H9 (cell line): ENCODE measurements at regions not wholly inside any gene's neighbourhood (a gene's known extent, or its start where the extent isn't known, plus 50 kb on each side); places are given as distances from the start of the nearest gene placed in this dataset.

Source experiments
- DNase-seq: peaks from one replicate; pipeline ENCODE4 v3.0.0-alpha.2; 2017
- H2AFZ ChIP-seq: one replicate; pipeline ENCODE4 v1.6.1; 2013; ENCODE audit warnings: mild to moderate bottlenecking, low read length, control low read depth, moderate library complexity
- H2AK5ac ChIP-seq: 2 replicates; pipeline ENCODE4 v1.6.1; 2013; ENCODE audit warnings: low read length, control low read depth, mixed read lengths; ENCODE audit not compliant: insufficient read length
- H2BK120ac ChIP-seq: one replicate; pipeline ENCODE4 v1.6.1; 2013; ENCODE audit warnings: low read depth, mild to moderate bottlenecking, low read length, control low read depth, inconsistent platforms; ENCODE audit not compliant: poor library complexity, severe bottlenecking
- H2BK12ac ChIP-seq: 2 replicates; pipeline ENCODE4 v1.6.1; 2013; ENCODE audit warnings: low read length, control low read depth, mixed read lengths, low read depth; ENCODE audit not compliant: insufficient read length
- H2BK15ac ChIP-seq: 2 replicates; pipeline ENCODE4 v1.6.1; 2013; ENCODE audit warnings: low read depth, low read length, control low read depth
- H2BK20ac ChIP-seq: one replicate; pipeline ENCODE4 v1.6.1; 2013; ENCODE audit warnings: low read depth, mild to moderate bottlenecking, low read length, control low read depth, inconsistent platforms; ENCODE audit not compliant: poor library complexity, severe bottlenecking
- H2BK5ac ChIP-seq: 2 replicates; pipeline ENCODE4 v1.6.1; 2013; ENCODE audit warnings: low read length, control low read depth, mixed read lengths; ENCODE audit not compliant: insufficient read length
- H3K14ac ChIP-seq: 2 replicates; pipeline ENCODE4 v1.6.1; 2013; ENCODE audit warnings: low read length, control low read depth; ENCODE audit not compliant: insufficient read depth
- H3K18ac ChIP-seq: 2 replicates; pipeline ENCODE4 v1.6.1; 2013; ENCODE audit warnings: low read depth, mild to moderate bottlenecking, mixed read lengths, low read length, control low read depth; ENCODE audit not compliant: insufficient read length
- H3K23ac ChIP-seq: 2 replicates; pipeline ENCODE4 v1.6.1; 2013; ENCODE audit warnings: low read length, control low read depth, mixed read lengths, low read depth; ENCODE audit not compliant: insufficient read length
- H3K23me2 ChIP-seq: 2 replicates; pipeline ENCODE4 v1.6.1; 2013; ENCODE audit warnings: low read depth, mild to moderate bottlenecking, mixed read lengths, low read length, control low read depth; ENCODE audit not compliant: insufficient read length, poor library complexity, severe bottlenecking
- H3K27ac ChIP-seq: 2 replicates; pipeline ENCODE4 v1.5.1; 2013; ENCODE audit warnings: low read length, control low read depth, mixed read lengths, low read depth; ENCODE audit not compliant: insufficient read length
- H3K27me3 ChIP-seq: 2 replicates; pipeline ENCODE4 v1.6.1; 2013; ENCODE audit warnings: low read length, control low read depth, inconsistent platforms; ENCODE audit not compliant: insufficient read depth
- H3K4ac ChIP-seq: 2 replicates; pipeline ENCODE4 v1.6.1; 2013; ENCODE audit warnings: low read depth, mild to moderate bottlenecking, control low read depth, inconsistent platforms, low read length, moderate library complexity
- H3K4me1 ChIP-seq: 2 replicates; pipeline ENCODE4 v1.6.1; 2013; ENCODE audit warnings: low read length, control low read depth, inconsistent platforms; ENCODE audit not compliant: insufficient read depth
- H3K4me2 ChIP-seq: 2 replicates; pipeline ENCODE4 v1.6.1; 2013; ENCODE audit warnings: low read length, control low read depth, mixed read lengths; ENCODE audit not compliant: insufficient read length, insufficient read depth
- H3K56ac ChIP-seq: 2 replicates; pipeline ENCODE4 v1.6.1; 2013; ENCODE audit warnings: low read depth, mild to moderate bottlenecking, mixed read lengths, low read length, control low read depth; ENCODE audit not compliant: insufficient read length
- H3K79me1 ChIP-seq: 2 replicates; pipeline ENCODE4 v1.6.1; 2013; ENCODE audit warnings: low read depth, mild to moderate bottlenecking, moderate library complexity, low read length, control low read depth, inconsistent platforms; ENCODE audit not compliant: insufficient read depth, poor library complexity, severe bottlenecking
- H3K79me2 ChIP-seq: 2 replicates; pipeline ENCODE4 v1.6.1; 2013; ENCODE audit warnings: low read length, control low read depth, inconsistent platforms; ENCODE audit not compliant: insufficient read depth
- H3K9ac ChIP-seq: 2 replicates; pipeline ENCODE4 v1.6.1; 2013; ENCODE audit warnings: low read length, control low read depth, mixed read lengths; ENCODE audit not compliant: insufficient read length; ENCODE audit errors: extremely low read depth
- H3K9me3 ChIP-seq: one replicate; pipeline ENCODE4 v1.6.1; 2013; ENCODE audit warnings: low read depth, low read length, inconsistent platforms; ENCODE audit not compliant: control insufficient read depth
- H3T11ph ChIP-seq: one replicate; pipeline ENCODE4 v1.6.1; 2013; ENCODE audit warnings: mild to moderate bottlenecking, low read length, control low read depth, inconsistent platforms
- H4K20me1 ChIP-seq: one replicate; pipeline ENCODE4 v1.6.1; 2013; ENCODE audit not compliant: control insufficient read depth, insufficient read length, insufficient read depth
- H4K5ac ChIP-seq: 2 replicates; pipeline ENCODE4 v1.6.1; 2013; ENCODE audit warnings: low read depth, mild to moderate bottlenecking, mixed read lengths, low read length, control low read depth; ENCODE audit not compliant: insufficient read length
- H4K8ac ChIP-seq: replicated peaks from 2 replicates; pipeline ENCODE4 v1.6.1; 2013; ENCODE audit warnings: low read length, control low read depth, mixed read lengths, low read depth; ENCODE audit not compliant: insufficient read length
- H4K91ac ChIP-seq: 2 replicates; pipeline ENCODE4 v1.6.1; 2013; ENCODE audit warnings: low read depth, mild to moderate bottlenecking, moderate library complexity, mixed read lengths, low read length, control low read depth; ENCODE audit not compliant: insufficient read length
- H3K27ac Mint-ChIP-seq, 3 experiments: 2 replicates in 2 of 3; 3 replicates in 1 of 3; pipeline ENCODE4 v1.8.0; 2020 to 2021; ENCODE audit warnings: mixed read lengths in 3 of 3, mild to moderate bottlenecking in 1 of 3, moderate library complexity in 1 of 3
- H3K27me3 Mint-ChIP-seq: 2 replicates; pipeline ENCODE4 v1.8.0; 2021; ENCODE audit warnings: low read depth, mild to moderate bottlenecking, moderate library complexity, mixed read lengths
- H3K36me3 Mint-ChIP-seq, 3 experiments: 2 replicates in 2 of 3; 3 replicates in 1 of 3; pipeline ENCODE4 v1.8.0; 2020 to 2021; ENCODE audit warnings: low read depth in 3 of 3, mixed read lengths in 3 of 3; ENCODE audit not compliant: insufficient read depth in 1 of 3
- H3K4me1 Mint-ChIP-seq, 2 experiments: 2 replicates each; pipeline ENCODE4 v1.8.0; 2020; ENCODE audit warnings: mixed read lengths in 2 of 2
- H3K4me3 Mint-ChIP-seq, 2 experiments: 2 replicates in 1 of 2; 3 replicates in 1 of 2; pipeline ENCODE4 v1.8.0; 2020 to 2021; ENCODE audit warnings: mild to moderate bottlenecking in 2 of 2, mixed read lengths in 2 of 2, moderate library complexity in 1 of 2
- H3K9me3 Mint-ChIP-seq, 2 experiments: 2 replicates in 1 of 2; 3 replicates in 1 of 2; pipeline ENCODE4 v1.8.0; 2020; ENCODE audit warnings: mild to moderate bottlenecking in 2 of 2, mixed read lengths in 2 of 2, moderate library complexity in 1 of 2
- WGBS: extraction: QIAGEN DNeasy Blood & Tissue Kit; methylation state at CpG from one replicate; pipeline ENCODE4 v1.1.7; 2013; ENCODE audit warnings: missing lambda C conversion rate, low lambda C conversion rate, mixed read lengths; ENCODE audit not compliant: insufficient read length; ENCODE audit errors: extremely low coverage; 5-methylcytosine and 5-hydroxymethylcytosine counted together
- TF ChIP-seq, protein P1 (sequence below): fragments of 200-600 bp; sonication (generic); conservative IDR thresholded peaks from 3 replicates; pipeline ENCODE4 v1.8.0; 2021; ENCODE audit warnings: antibody characterized with exemption, mild to moderate bottlenecking

DNA sequence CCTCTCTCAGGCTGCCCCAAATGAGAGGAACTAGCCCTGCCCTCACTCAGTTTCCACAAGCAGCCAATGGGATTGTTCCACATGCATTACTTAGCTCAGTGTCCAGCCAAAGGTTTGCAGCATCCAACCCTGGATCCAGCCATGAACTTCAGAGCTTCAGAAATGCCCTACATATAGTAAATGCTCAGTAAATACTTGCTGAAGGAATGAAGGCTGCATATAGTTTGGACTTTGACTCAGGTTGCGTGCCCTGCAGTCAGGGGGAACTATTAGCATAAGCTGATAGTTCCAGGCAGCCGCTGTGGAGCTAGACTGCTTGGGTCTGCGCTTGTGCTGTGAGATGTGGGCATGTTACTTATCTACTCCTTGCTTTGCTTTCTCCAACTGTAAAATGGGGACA, 64.8 kb downstream of the NENF start:
- H3K4me1 ChIP-seq, result no peaks in the 10 kb centered on the region
- no peak overlapping the region; a peak in 2 of 7 replicates for H3K27ac Mint-ChIP-seq
- no peaks in the 10 kb centered on the region; the same call in 1 of the 2 replicates for H3K27me3 Mint-ChIP-seq

More for the DNA sequence above, 64.8 kb downstream of the NENF start:
- Histone ChIP-seq H3T11ph (no peak overlapping the region), H2BK5ac (no peak overlapping the region), H3K14ac (no peak overlapping the region), H3K56ac (no peak overlapping the region), H4K8ac (no peak overlapping the region), H3K9ac (no peak overlapping the region), H2BK12ac (no peak overlapping the region), H4K20me1 (no peaks in the 10 kb centered on the region), H4K5ac (no peak overlapping the region), H3K23me2 (peaks cover 2% of the 10 kb centered on the region), H3K4me2 (no peak overlapping the region), H4K91ac (no peak overlapping the region), H2BK20ac (no peak overlapping the region), H3K4ac (no peak overlapping the region), H3K18ac (no peak overlapping the region), H3K79me2 (no peaks in the 10 kb centered on the region), H3K23ac (no peak overlapping the region), H2AFZ (no peak overlapping the region), H2AK5ac (no peak overlapping the region), H3K27ac (no peak overlapping the region), H3K79me1 (no peaks in the 10 kb centered on the region), H2BK120ac (no peak overlapping the region), H3K9me3 (no peaks in the 10 kb centered on the region), H3K27me3 (no peaks in the 10 kb centered on the region; the same call in 1 of the 2 replicates), H2BK15ac (no peak overlapping the region)
- TF ChIP-seq, protein P1, sequence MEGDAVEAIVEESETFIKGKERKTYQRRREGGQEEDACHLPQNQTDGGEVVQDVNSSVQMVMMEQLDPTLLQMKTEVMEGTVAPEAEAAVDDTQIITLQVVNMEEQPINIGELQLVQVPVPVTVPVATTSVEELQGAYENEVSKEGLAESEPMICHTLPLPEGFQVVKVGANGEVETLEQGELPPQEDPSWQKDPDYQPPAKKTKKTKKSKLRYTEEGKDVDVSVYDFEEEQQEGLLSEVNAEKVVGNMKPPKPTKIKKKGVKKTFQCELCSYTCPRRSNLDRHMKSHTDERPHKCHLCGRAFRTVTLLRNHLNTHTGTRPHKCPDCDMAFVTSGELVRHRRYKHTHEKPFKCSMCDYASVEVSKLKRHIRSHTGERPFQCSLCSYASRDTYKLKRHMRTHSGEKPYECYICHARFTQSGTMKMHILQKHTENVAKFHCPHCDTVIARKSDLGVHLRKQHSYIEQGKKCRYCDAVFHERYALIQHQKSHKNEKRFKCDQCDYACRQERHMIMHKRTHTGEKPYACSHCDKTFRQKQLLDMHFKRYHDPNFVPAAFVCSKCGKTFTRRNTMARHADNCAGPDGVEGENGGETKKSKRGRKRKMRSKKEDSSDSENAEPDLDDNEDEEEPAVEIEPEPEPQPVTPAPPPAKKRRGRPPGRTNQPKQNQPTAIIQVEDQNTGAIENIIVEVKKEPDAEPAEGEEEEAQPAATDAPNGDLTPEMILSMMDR, result no peak
- DNase-seq, result no peak
- WGBS, result no CpG with 5 or more reads among the region's 3 CpGs
- Mint-ChIP-seq H3K4me3 (no peak overlapping the region), H3K9me3 (no peaks in the 10 kb centered on the region), H3K4me1 (peaks cover 10 to 15% of the 10 kb centered on the region in 2 experiments; a peak in 3 of 4 replicates), H3K36me3 (no peaks in the 10 kb centered on the region)
